ENCODE measurements at regions not wholly inside any gene's neighbourhood (a gene's known extent, or its start where the extent isn't known, plus 50 kb on each side); places are given as distances from the start of the nearest gene placed in this dataset.
"Not testable (repeated sequence)": the region's sequence is repeated elsewhere in the genome, so short reads cannot be mapped to it uniquely, and the experiment has no call there.

- Mint-ChIP-seq H3K4me3 (no peak overlapping the region), H3K4me1 (no peaks in the 10 kb centered on the region), H3K9me3 (no peaks in the 10 kb centered on the region), H3K27me3 (peaks cover 55% of the 10 kb centered on the region), H3K27ac (no peak overlapping the region)
- DNase-seq = no peak
- ATAC-seq = no peak
Observed at GRCh38 chr6:1001655-1002349, 308.9 kb upstream of the EXOC2 start.

GRCh38 chr6:999552-999951, 306.6 kb upstream of the EXOC2 start:
- Mint-ChIP-seq H3K4me1 (no peaks in the 10 kb centered on the region), H3K27ac (no peak overlapping the region), H3K27me3 (peaks cover 64% of the 10 kb centered on the region), H3K4me3 (no peak overlapping the region), H3K9me3 (no peaks in the 10 kb centered on the region)
- ATAC-seq (no peak), DNase-seq (no peak)

- Mint-ChIP-seq H3K4me1 (no peaks in the 10 kb centered on the region), H3K27ac (no peak overlapping the region), H3K27me3 (peaks cover 57% of the 10 kb centered on the region), H3K4me3 (no peak overlapping the region), H3K9me3 (no peaks in the 10 kb centered on the region)
- ATAC-seq (no peak), DNase-seq (no peak)
Observed at GRCh38 chr6:998551-998950, 305.6 kb upstream of the EXOC2 start.

- Mint-ChIP-seq H3K4me3 (no peak overlapping the region), H3K9me3 (no peaks in the 10 kb centered on the region), H3K27ac (no peak overlapping the region), H3K27me3 (peaks cover 49% of the 10 kb centered on the region), H3K4me1 (no peaks in the 10 kb centered on the region)
- ATAC-seq (no peak), DNase-seq (no peak)
Observed at GRCh38 chr6:996271-996852, 303.4 kb upstream of the EXOC2 start.

GRCh38 chr6:991192-991591, 298.3 kb upstream of the EXOC2 start:
- Mint-ChIP-seq H3K27me3 (peaks cover 67% of the 10 kb centered on the region), H3K4me1 (no peaks in the 10 kb centered on the region), H3K27ac (no peak overlapping the region), H3K9me3 (no peaks in the 10 kb centered on the region), H3K4me3 (no peak overlapping the region)
- ATAC-seq (no peak), DNase-seq (no peak)

GRCh38 chr6:984031-984430, 291.1 kb upstream of the EXOC2 start:
- DNase-seq (no peak), ATAC-seq (no peak)
- Mint-ChIP-seq H3K9me3 (peaks cover 4% of the 10 kb centered on the region in 2 donors), H3K4me3 (no peak overlapping the region), H3K27ac (no peak overlapping the region), H3K4me1 (no peaks in the 10 kb centered on the region), H3K27me3 (peaks cover 71% of the 10 kb centered on the region)

- H3K9me3 Mint-ChIP-seq = peaks cover 35 to 43% of the 10 kb centered on the region in 2 donors
- peaks cover 61% of the 10 kb centered on the region for H3K27me3 Mint-ChIP-seq
- ATAC-seq = no peak
- DNase-seq = no peak
- no peak overlapping the region for H3K4me3 Mint-ChIP-seq
- no peak overlapping the region for H3K27ac Mint-ChIP-seq
- H3K4me1 Mint-ChIP-seq = no peaks in the 10 kb centered on the region
Observed at GRCh38 chr6:978937-979685, 286.2 kb upstream of the EXOC2 start.

GRCh38 chr6:977226-977625, 284.3 kb upstream of the EXOC2 start:
- H3K9me3 Mint-ChIP-seq = peaks cover 35 to 43% of the 10 kb centered on the region in 2 donors
- H3K27ac Mint-ChIP-seq, H3K4me1 Mint-ChIP-seq, ATAC-seq, DNase-seq, H3K4me3 Mint-ChIP-seq: not testable (repeated sequence)
- H3K27me3 Mint-ChIP-seq = peaks cover 52% of the 10 kb centered on the region

- Mint-ChIP-seq H3K9me3 (peaks cover 20 to 23% of the 10 kb centered on the region in 2 donors), H3K4me3 (no peak overlapping the region), H3K27me3 (peaks cover 17% of the 10 kb centered on the region), H3K27ac (no peak overlapping the region), H3K4me1 (no peaks in the 10 kb centered on the region)
- no peak for DNase-seq
- ATAC-seq = no peak
Observed at GRCh38 chr6:971981-972640, 279.2 kb upstream of the EXOC2 start.

- H3K27me3 Mint-ChIP-seq = peaks cover 27% of the 10 kb centered on the region
- H3K9me3 Mint-ChIP-seq = no peaks in the 10 kb centered on the region
- H3K27ac Mint-ChIP-seq = no peak overlapping the region
- H3K4me3 Mint-ChIP-seq = no peak overlapping the region
- DNase-seq = no peak
- H3K4me1 Mint-ChIP-seq = no peaks in the 10 kb centered on the region
- ATAC-seq = no peak
Observed at GRCh38 chr6:968791-969190, 275.9 kb upstream of the EXOC2 start.

- no peak overlapping the region for H3K27ac Mint-ChIP-seq
- no peaks in the 10 kb centered on the region for H3K4me1 Mint-ChIP-seq
- no peak for DNase-seq
- H3K4me3 Mint-ChIP-seq = no peak overlapping the region
- ATAC-seq = no peak
- H3K27me3 Mint-ChIP-seq = peaks cover 38% of the 10 kb centered on the region
- H3K9me3 Mint-ChIP-seq = no peaks in the 10 kb centered on the region
Observed at GRCh38 chr6:967701-968100, 274.8 kb upstream of the EXOC2 start.

GRCh38 chr6:965343-965742, 272.4 kb upstream of the EXOC2 start:
- no peaks in the 10 kb centered on the region for H3K4me1 Mint-ChIP-seq
- H3K27me3 Mint-ChIP-seq = peaks cover 58% of the 10 kb centered on the region
- DNase-seq (no peak), ATAC-seq (no peak)
- no peaks in the 10 kb centered on the region for H3K9me3 Mint-ChIP-seq
- no peak overlapping the region for H3K4me3 Mint-ChIP-seq
- H3K27ac Mint-ChIP-seq = no peak overlapping the region

GRCh38 chr6:963456-963855, 270.5 kb upstream of the EXOC2 start:
- ATAC-seq = no peak
- peaks cover 52% of the 10 kb centered on the region for H3K27me3 Mint-ChIP-seq

GRCh38 chr6:961407-961960, 268.5 kb upstream of the EXOC2 start:
- peaks cover 52% of the 10 kb centered on the region for H3K27me3 Mint-ChIP-seq

More at GRCh38 chr6:963456-963855, 270.5 kb upstream of the EXOC2 start:
- no peaks in the 10 kb centered on the region for H3K4me1 Mint-ChIP-seq
- H3K9me3 Mint-ChIP-seq = no peaks in the 10 kb centered on the region
- no peak overlapping the region for H3K27ac Mint-ChIP-seq
- DNase-seq = no peak
- no peak overlapping the region for H3K4me3 Mint-ChIP-seq

GRCh38 chr6:960356-960755, 267.4 kb upstream of the EXOC2 start:
- Mint-ChIP-seq H3K27ac (no peak overlapping the region), H3K27me3 (peaks cover 46% of the 10 kb centered on the region), H3K4me1 (no peaks in the 10 kb centered on the region), H3K4me3 (no peak overlapping the region), H3K9me3 (no peaks in the 10 kb centered on the region)
- ATAC-seq = no peak
- no peak for DNase-seq

More at GRCh38 chr6:961407-961960, 268.5 kb upstream of the EXOC2 start:
- Mint-ChIP-seq H3K9me3 (no peaks in the 10 kb centered on the region), H3K27ac (no peak overlapping the region), H3K4me1 (no peaks in the 10 kb centered on the region), H3K4me3 (no peak overlapping the region)
- no peak for ATAC-seq
- DNase-seq = no peak
